Calu3 (cell line): ENCODE measurements at regions not wholly inside any gene's neighbourhood (a gene's known extent, or its start where the extent isn't known, plus 50 kb on each side); places are given as distances from the start of the nearest gene placed in this dataset.

Source experiments
- BruUV-seq: library from RNA; stranded (reverse); fragments of 400-500 nt; replicated peaks from 2 replicates; lab custom pipeline; 2021; lab: Mats Ljungman, UMichigan
- CTCF ChIA-PET: fragments of 300-600 bp; sonication (Branson Sonifier 250); formaldehyde crosslinking; loops from one replicate; lab custom pipeline; 2022; ENCODE audit warnings: antibody characterized with exemption; lab: Charles Lee
- DNase-seq: peaks from one replicate; pipeline ENCODE4 v3.0.0; 2022
- H3K27ac Mint-ChIP-seq: one replicate; pipeline ENCODE4 v1.8.0; 2022; ENCODE audit warnings: mixed read lengths; ENCODE audit not compliant: unreplicated experiment
- H3K27me3 Mint-ChIP-seq: one replicate; pipeline ENCODE4 v1.8.0; 2022; ENCODE audit warnings: mixed read lengths; ENCODE audit not compliant: unreplicated experiment
- H3K36me3 Mint-ChIP-seq: one replicate; pipeline ENCODE4 v1.8.0; 2022; ENCODE audit warnings: mild to moderate bottlenecking, moderate library complexity, mixed read lengths; ENCODE audit not compliant: insufficient read depth, unreplicated experiment
- H3K4me1 Mint-ChIP-seq: one replicate; pipeline ENCODE4 v1.8.0; 2022; ENCODE audit warnings: mild to moderate bottlenecking, low read depth, mixed read lengths; ENCODE audit not compliant: unreplicated experiment
- H3K4me3 Mint-ChIP-seq: one replicate; pipeline ENCODE4 v1.8.0; 2022; ENCODE audit warnings: mild to moderate bottlenecking, low read depth, moderate library complexity, mixed read lengths; ENCODE audit not compliant: unreplicated experiment
- H3K9me3 Mint-ChIP-seq: one replicate; pipeline ENCODE4 v1.8.0; 2022; ENCODE audit warnings: low read depth, mixed read lengths; ENCODE audit not compliant: unreplicated experiment
- intact Hi-C: fragments of 100-400 bp; cut with micrococcal nuclease; formaldehyde crosslinking; loops from one replicate; pipeline ENCODE4 v1.10.0; 2022; ENCODE audit not compliant: unreplicated experiment
- TF ChIP-seq, protein P1 (sequence below): fragments of 200-600 bp; IDR thresholded peaks from one replicate; pipeline ENCODE4 v1.8.0; 2022; ENCODE audit warnings: antibody characterized with exemption; ENCODE audit not compliant: unreplicated experiment

DNA sequence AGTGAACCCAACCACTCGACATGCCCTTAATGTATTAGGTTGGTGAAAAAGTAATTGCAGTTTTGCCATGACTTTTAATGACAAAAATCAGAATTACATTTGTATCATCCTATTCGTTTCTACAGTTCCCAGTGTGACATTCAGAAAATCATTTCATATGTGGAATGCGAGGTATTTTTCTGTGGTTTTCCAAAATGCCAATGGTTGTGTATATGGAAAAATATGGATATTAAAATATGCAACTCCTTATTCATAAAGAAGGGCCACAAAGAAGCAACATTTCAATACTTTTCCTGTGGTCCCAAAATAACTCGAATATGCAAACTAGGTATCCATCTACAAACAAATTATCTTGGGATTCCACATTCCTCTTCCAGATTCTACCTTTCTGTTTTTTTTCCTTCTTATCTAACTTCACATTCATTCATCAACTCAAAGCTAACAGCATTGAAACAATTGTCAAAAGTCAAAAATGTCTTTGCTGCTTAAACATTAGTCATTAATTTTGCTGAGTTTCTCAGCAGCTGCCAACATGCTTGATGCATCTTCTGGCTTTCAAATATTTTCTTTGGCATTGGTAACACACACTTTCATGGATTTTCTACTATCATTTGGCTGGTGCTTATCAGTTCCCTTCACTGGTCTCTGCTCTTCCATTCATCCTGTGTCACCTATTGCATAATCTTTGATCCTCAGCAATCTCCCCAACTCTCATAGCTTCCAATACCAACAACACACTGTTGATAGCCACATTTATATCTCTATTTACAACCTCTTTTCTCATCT lies 1445.4 kb downstream of the EFNB2 start:
- CTCF ChIA-PET = no interaction called here
- H3K27ac Mint-ChIP-seq = no peak overlapping the region
- H3K27me3 Mint-ChIP-seq = no peaks in the 10 kb centered on the region
- intact Hi-C loops = no loop called here
- H3K4me1 Mint-ChIP-seq = no peaks in the 10 kb centered on the region
- no TSS peak for BruUV-seq
- H3K4me3 Mint-ChIP-seq = no peak overlapping the region
- H3K9me3 Mint-ChIP-seq = peaks cover 3% of the 10 kb centered on the region
- TF ChIP-seq, protein P1, sequence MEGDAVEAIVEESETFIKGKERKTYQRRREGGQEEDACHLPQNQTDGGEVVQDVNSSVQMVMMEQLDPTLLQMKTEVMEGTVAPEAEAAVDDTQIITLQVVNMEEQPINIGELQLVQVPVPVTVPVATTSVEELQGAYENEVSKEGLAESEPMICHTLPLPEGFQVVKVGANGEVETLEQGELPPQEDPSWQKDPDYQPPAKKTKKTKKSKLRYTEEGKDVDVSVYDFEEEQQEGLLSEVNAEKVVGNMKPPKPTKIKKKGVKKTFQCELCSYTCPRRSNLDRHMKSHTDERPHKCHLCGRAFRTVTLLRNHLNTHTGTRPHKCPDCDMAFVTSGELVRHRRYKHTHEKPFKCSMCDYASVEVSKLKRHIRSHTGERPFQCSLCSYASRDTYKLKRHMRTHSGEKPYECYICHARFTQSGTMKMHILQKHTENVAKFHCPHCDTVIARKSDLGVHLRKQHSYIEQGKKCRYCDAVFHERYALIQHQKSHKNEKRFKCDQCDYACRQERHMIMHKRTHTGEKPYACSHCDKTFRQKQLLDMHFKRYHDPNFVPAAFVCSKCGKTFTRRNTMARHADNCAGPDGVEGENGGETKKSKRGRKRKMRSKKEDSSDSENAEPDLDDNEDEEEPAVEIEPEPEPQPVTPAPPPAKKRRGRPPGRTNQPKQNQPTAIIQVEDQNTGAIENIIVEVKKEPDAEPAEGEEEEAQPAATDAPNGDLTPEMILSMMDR = no peak
- DNase-seq = no peak
- no peaks in the 10 kb centered on the region for H3K36me3 Mint-ChIP-seq

DNA sequence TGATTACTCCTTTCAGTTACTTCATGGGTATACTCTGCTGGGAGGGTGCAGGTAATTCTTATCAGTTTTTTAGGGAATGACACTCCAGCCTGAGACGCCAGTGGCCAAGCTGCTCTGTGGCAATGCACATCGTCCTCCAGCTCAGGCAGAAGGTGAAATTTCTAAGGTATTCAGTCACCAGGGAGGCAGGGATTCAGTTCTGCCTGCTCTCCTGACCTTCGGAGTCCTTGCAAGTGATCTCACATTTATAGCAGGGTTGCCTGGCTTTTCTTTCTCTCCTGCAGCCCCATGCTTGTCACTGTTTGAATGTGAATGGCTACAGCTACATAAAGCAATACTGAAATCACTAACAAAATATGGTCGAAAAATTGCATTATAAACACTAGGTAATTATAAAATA lies 1447.5 kb downstream of the EFNB2 start:
- no TSS peak for BruUV-seq
- TF ChIP-seq, protein P1 = no peak
- CTCF ChIA-PET = no interaction called here
- Mint-ChIP-seq H3K27ac (no peak overlapping the region), H3K9me3 (no peaks in the 10 kb centered on the region), H3K4me1 (no peaks in the 10 kb centered on the region), H3K27me3 (no peaks in the 10 kb centered on the region), H3K4me3 (no peak overlapping the region), H3K36me3 (no peaks in the 10 kb centered on the region)
- intact Hi-C loops = no loop called here
- DNase-seq = no peak

DNA sequence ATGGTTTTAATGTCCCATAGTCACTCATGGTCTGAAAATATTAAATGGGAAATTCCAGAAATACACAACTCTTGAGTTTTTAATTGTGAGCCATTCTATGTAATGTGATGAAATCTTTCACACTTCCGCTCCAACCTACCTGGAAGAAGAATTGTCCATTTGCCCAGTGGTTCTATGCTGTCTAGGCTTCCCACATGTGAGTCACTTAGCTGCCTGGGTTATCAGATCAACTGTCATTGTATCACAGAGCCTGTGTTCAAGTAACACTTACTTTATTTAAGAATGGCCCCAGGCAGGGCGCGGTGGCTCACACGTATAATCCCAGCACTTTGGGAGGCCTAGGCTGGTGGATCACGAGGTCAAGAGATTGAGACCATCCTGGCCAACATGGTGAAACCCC lies 1450.5 kb downstream of the EFNB2 start:
- Mint-ChIP-seq H3K4me3 (no peak overlapping the region), H3K9me3 (no peaks in the 10 kb centered on the region), H3K36me3 (no peaks in the 10 kb centered on the region), H3K4me1 (no peaks in the 10 kb centered on the region), H3K27ac (no peak overlapping the region), H3K27me3 (no peaks in the 10 kb centered on the region)
- CTCF ChIA-PET = no interaction called here
- no TSS peak for BruUV-seq
- TF ChIP-seq, protein P1 = no peak
- intact Hi-C loops = no loop called here
- no peak for DNase-seq

DNA sequence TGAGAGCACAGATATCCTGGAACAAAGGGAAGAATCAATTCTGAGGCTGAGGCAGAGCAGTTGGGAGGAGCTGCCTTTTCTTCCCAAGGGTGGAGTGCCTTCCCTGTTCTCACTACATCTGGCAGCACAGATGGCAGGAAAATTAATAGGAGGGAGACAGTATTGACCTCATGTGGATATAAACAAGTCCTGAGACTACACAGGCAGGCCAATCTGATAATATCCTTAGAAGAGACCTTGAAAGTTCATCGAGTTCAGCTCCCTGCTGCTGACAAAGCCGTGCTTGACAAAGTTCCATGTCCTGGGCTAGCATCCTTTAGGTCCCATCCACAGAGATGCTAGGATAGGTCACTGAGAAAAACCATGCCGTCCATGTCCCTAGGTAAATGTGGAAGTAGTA lies 1451.5 kb downstream of the EFNB2 start:
- no peak for DNase-seq
- TF ChIP-seq, protein P1 = no peak
- CTCF ChIA-PET = no interaction called here
- H3K4me3 Mint-ChIP-seq = no peak overlapping the region
- no peak overlapping the region for H3K27ac Mint-ChIP-seq
- H3K36me3 Mint-ChIP-seq = no peaks in the 10 kb centered on the region
- BruUV-seq = no TSS peak
- no peaks in the 10 kb centered on the region for H3K9me3 Mint-ChIP-seq
- no peaks in the 10 kb centered on the region for H3K27me3 Mint-ChIP-seq
- H3K4me1 Mint-ChIP-seq = no peaks in the 10 kb centered on the region
- intact Hi-C loops = no loop called here
